ENCODE measurements at regions not wholly inside any gene's neighbourhood (a gene's known extent, or its start where the extent isn't known, plus 50 kb on each side); places are given as distances from the start of the nearest gene placed in this dataset.

- TF ChIP-seq CTCF (IDR thresholded peaks at IDR 0.05; ENCODE audit: low read length) = no peak
- TF ChIP-seq EZH2 (optimal IDR thresholded peaks at IDR 0.05; ENCODE audit: low read depth, low read length) = no peak
These were observed 875.5 kb upstream of the INTU start for GRCh38 chr4:126757219-126757618.
